T-helper 2 cell treated with Interferon-gamma antibody and Interleukin-4, amounts not matched to agents 100 ng/mL and 5 ng/mL, for 36 hours (primary cell): ENCODE measurements at regions not wholly inside any gene's neighbourhood (a gene's known extent, or its start where the extent isn't known, plus 50 kb on each side); places are given as distances from the start of the nearest gene placed in this dataset.

Source experiments
- intact Hi-C: fragments of 100-400 bp; cut with micrococcal nuclease; formaldehyde crosslinking; loops from one replicate; pipeline ENCODE4 v1.15.1; 2023

- intact Hi-C loops: no loop called here
These were observed 58.1 kb upstream of the MYCBP2 start for GRCh38 chr13:77384999-77385398.

DNA sequence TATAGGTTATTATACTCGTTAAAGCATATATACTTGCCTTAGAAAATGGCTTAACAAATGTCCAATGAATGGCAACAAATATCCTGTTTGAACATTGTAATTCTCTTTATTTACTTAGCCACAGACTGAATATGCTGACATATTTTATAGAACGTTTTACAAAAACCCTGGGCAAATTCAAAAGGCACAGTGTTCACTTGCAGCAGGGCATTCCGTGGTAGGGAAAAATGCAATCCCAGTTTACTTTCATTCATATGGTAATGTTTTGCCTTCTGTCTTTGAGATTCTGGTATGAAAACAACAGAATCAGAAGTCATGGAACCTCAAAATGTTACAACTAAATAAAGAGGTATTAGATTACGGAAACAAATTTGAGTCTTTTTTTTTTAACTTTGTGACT, 56.2 kb upstream of the MYCBP2 start:
- intact Hi-C loops: no loop called here

DNA sequence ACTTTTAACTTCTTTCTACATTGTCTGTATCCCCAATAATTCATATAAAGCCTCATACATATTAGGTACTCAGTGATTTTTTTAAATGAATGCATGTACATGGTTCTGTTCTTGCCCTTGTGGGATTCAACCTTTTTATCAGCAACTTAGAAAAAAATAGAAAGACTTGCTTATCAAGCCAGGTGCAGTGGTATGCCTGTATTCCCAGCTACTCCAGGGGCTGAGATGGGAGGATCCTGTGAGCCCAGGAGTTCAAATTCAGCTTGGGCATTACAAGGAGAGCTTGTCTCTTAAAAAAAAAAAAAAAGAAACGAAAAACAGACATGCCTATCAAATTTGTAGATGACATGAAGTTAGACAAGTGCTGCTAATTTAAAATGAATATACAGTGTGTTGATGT, 54.2 kb upstream of the MYCBP2 start:
- intact Hi-C loops: no loop called here

DNA sequence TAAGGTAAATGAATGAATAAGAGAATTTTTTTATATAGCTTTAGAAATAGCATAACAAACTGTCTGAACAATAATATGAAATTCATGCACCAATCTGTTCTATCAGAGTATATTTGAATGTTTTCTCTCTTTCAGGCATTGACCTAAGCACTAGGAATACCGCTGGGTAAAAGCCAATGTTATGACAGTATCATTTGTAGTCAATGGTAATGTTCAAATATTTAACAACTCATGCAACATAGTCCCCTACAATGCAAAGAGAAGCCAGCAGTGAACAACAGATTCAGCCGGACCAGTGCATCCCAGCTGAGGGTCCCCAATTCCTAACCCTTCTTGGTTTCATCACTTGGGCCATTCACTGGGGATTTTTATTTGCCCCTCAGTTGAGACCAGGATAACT, 52.6 kb upstream of the MYCBP2 start:
- intact Hi-C loops: no loop called here

DNA sequence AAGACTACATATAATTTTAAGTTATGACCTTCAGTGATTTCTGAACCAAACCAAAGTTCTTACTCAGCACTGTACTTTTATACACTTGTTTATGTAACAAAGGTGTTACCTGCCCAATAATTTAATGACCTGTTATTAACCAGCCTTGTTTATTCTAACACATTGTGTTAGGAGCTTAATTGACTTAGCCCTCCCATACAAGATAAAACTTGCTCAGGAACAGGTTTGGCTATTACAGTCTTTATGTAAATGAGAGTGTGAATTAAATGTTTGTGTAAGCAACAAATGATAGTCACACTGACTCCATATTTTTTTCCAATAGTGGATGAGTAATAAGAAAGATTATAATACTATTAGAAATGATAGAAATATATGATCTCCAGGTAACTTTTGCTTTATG, 51.8 kb upstream of the MYCBP2 start:
- intact Hi-C loops: no loop called here

GRCh38 chr13:77377016-77377415, 50.1 kb upstream of the MYCBP2 start:
- intact Hi-C loops: no loop called here
